Stimulated activated CD4-positive, alpha-beta T cell treated with anti-CD3 and anti-CD28 coated beads, Interleukin-12 subunit alpha, Interleukin-12 subunit beta, amount 100 ng/mL, for 24 hours (primary cell): ENCODE measurements at regions not wholly inside any gene's neighbourhood (a gene's known extent, or its start where the extent isn't known, plus 50 kb on each side); places are given as distances from the start of the nearest gene placed in this dataset.

Source experiments
- DNase-seq, 2 experiments: peaks; one replicate each; pipeline ENCODE4 v3.0.0-alpha.2; 2020; ENCODE audit warnings: low read depth in 2 of 2

DNA sequence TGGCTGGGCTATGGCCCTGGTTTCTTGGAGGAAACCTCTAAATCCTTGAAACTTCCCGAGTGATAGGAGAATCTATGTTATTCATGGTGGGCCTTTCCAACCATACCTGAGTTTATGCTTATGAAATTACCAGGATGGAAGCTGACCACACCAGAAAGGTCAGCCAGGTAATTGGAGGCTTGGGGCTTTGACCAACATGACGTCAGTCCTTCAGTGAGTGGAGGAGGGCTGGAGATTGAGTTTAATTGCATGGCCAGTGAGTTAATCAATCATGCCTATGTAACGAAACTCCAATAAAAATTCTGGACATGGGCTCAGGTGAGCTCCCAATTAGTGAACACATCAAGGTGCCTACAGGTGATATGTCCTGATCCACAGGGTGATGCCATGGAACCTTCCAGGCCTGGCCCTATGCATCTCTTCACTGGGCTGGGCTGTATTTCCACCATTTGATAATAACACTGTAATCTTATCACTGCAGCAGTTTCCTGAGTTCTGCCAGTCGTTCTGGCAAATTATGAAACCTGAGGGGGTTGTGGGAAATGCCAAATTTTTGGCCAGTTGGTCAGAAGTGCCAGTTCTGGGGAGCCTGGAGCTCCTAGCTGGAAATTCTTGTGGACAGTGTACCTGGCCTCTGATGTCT lies 106.5 kb downstream of the CDH26 start:
- no peak for DNase-seq

- DNase-seq, result no peak
Observed at GRCh38 chr20:60065741-60066437, 107.7 kb downstream of the CDH26 start.

GRCh38 chr20:60066438-60066823 lies 108.2 kb downstream of the CDH26 start:
- DNase-seq, result no peak

- no peak for DNase-seq
Observed at GRCh38 chr20:60068509-60068908, 110.3 kb downstream of the CDH26 start.

DNA sequence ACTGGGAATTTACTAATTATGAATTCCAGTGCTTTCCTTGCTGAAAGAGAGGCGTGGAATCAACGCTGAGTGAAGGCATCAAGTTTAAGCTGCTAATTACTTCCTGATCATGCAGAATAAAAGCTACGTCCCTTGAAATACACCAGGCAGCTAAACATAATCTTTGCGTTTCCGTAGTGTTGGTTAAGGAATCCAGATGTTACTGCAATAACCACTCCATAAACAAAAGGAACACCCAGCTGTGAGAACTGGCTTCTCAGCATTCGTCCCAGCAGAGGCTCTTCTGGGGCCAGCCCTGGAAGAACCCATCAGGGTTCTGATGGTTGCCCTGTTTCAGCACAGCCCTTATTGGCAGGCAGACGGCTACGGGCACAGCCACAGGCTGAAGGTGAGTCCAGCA lies 111.4 kb downstream of the CDH26 start:
- no peak for DNase-seq

GRCh38 chr20:60070791-60071190 lies 112.6 kb downstream of the CDH26 start:
- no peak for DNase-seq

- no peak for DNase-seq
Observed at GRCh38 chr20:60071965-60072364, 113.7 kb downstream of the CDH26 start.

- no peak for DNase-seq
Observed at GRCh38 chr20:60073086-60073485, 114.9 kb downstream of the CDH26 start.

- no peak for DNase-seq
Observed at GRCh38 chr20:60073504-60073903, 115.3 kb downstream of the CDH26 start.

- DNase-seq, result no peak
Observed at GRCh38 chr20:60074276-60074675, 116.1 kb downstream of the CDH26 start.

- DNase-seq, result no peak
Observed at GRCh38 chr20:60078351-60079250, 120.4 kb downstream of the CDH26 start.

- no peak for DNase-seq
Observed at GRCh38 chr20:60080401-60080800, 122.2 kb downstream of the CDH26 start.

- DNase-seq, result no peak
Observed at GRCh38 chr20:60085551-60086132, 127.4 kb downstream of the CDH26 start.

DNA sequence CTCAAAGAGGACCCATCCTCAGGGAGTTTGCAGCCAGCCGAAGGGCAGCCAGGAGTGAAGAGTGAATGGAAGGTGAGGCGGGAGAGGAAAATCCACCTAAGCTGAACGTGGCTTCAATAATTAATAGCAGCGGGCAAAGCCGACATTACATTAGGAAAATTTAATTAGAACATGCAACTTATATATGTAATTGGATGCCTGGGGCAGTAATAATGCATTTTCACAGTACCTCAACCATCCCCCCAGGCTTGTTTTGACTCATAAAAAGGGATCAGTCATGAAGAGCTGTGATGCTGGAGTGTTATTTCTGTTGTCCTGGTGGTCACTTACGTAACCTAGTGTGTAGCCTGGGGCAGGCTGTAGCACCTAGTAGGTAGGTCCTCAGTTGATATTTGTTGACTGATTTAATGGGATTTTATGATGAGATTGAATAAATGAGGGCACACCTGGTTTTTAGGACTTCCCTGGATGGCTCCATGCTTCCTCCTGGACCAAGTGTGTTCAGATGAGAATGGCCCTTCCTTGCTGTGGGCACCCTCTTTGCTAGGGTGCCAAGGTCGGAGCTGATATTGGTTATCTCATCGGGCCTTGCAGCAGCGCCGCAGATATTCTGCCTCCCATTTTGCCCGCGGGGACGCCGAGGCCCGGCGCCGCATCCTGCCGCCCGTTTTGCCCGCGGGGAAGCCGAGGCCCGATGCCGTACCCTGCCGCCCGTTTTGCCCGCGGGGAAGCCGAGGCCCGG lies 128.8 kb downstream of the CDH26 start:
- DNase-seq, result no peak

- DNase-seq, result no peak
Observed at GRCh38 chr20:60087563-60088105, 129.4 kb downstream of the CDH26 start.

DNA sequence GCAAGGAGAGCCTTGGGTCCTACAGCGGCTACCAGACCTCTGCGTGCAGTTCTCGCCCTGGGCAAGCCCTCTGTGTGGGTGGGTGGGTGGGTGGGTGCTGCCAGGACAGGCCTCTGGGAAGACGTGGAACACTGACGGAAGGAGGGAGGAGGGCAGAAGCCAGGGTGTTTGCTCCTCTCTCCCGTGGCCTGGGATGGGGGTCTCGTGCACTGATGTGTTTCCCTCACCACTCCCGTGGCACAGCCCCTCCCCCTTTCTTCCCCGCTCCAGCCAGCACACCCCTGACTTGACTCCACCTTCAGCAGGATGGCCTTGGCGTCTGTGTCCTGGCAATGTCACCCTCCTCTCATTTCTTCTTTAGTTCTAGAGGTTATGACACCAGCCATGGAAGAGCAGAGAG lies 130.0 kb downstream of the CDH26 start:
- DNase-seq, result no peak

DNA sequence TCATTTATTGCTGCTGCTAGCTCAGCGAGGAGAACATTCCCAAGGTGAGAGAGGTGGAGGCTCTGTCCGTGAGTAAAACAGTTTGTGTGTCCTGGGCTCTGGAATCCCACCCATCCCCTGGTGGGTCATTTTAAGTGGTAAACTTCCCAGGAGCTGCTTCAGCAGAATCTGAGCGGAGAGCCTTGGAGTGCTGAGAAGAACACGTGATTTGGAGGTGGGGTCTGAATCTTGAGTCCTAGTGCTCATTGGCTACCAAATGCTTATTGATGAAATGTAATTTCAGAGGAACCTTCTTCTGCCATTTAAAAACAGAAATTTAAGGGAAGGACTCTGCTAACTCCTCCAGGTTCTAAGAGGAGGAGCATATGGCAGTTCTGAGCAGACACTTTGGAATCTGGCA lies 132.4 kb downstream of the CDH26 start:
- DNase-seq, result no peak

DNA sequence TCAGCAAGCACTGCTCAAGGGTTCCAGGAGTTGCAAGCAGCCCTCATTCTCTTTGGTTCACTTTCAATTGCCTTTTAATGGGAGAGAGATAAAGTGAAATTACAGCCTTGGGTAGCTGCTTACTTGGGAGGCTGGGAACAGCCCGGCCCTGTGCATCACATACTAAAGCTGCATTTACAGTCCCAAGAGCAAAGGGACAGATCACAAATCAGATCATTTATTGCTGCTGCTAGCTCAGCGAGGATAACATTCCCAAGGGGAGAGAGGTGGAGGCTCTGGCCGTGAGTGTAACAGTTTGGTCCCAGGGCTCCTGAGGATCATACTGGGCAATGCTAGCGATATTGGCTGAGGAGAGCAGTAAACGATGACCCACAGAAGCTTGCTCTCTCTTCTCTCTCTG lies 133.1 kb downstream of the CDH26 start:
- no peak for DNase-seq

DNA sequence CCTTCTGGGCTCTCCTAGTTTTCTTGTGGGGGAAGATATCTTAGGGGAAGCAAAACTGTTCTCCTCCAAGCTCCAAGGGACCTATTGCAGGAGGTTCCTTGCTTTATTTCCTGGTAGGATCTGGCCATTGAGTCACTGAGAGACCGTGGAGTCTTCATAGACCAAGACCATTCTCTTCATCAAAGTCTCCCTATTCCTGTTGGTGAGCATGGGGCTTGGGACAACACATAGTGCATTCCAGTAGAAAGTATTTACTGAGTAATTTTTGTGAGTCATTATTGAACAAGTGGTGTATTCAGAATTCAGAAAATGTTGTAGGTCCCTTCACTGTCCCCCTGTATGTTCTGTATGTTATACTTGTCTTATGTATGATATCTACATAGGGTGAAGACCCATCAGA lies 133.6 kb downstream of the CDH26 start:
- DNase-seq, result no peak

DNA sequence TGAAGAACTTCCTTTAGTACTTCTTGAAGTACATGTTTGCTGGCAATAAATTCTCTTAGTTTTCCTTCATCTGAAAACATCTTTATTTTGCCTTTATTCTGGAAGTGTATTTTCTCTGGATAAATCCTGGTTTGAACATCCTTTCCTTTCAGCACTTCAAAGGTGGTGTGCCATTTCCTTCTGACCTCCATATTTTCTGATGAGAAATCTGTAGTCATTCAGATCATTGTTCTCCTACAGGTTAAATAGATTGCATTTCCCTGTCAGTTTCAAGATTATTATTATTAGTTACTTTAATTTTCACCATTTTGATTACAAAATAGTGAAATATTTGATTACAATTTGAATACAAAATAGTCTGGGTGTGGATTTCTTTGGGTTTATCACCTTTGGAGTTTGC lies 134.5 kb downstream of the CDH26 start:
- no peak for DNase-seq

GRCh38 chr20:60095456-60095855 lies 137.2 kb downstream of the CDH26 start:
- DNase-seq, result no peak
